ENCODE measurements at regions not wholly inside any gene's neighbourhood (a gene's known extent, or its start where the extent isn't known, plus 50 kb on each side); places are given as distances from the start of the nearest gene placed in this dataset.

DNA sequence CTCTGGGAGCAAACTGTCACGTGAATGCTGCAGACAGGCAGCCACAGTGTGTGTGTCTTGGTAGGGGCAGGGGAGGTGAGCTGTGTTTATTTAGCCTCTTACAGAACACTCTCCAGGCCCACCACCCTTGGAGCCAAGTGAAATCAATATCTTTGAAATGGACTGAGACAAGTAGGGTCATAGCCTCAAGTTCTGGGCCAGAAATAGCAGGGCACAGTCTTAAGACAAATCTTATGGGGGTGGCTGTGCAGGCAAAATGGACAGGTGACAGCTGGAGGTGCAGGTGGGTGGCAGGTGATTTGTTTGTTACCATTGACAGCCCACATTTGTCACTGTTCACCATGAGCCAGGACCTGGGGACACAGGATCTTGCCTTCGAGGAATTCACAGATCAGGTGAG is 93.6 kb upstream of the NMNAT3 start:
- no peaks in the 10 kb centered on the region for H3K36me3 ChIP-seq
- DNase-seq = no peak
- no peaks in the 10 kb centered on the region for H3K27me3 ChIP-seq
- no peak overlapping the region for H3K27ac ChIP-seq
- intact Hi-C loops (cut with DNase I) = no loop called here
- 67 to 80% (median 74%) methylated on average over 2 of the region's 2 CpGs for WGBS, 3 donors
- no peak for TF ChIP-seq POLR2A (IDR thresholded peaks at IDR 0.05)
- TF ChIP-seq, protein P1, sequence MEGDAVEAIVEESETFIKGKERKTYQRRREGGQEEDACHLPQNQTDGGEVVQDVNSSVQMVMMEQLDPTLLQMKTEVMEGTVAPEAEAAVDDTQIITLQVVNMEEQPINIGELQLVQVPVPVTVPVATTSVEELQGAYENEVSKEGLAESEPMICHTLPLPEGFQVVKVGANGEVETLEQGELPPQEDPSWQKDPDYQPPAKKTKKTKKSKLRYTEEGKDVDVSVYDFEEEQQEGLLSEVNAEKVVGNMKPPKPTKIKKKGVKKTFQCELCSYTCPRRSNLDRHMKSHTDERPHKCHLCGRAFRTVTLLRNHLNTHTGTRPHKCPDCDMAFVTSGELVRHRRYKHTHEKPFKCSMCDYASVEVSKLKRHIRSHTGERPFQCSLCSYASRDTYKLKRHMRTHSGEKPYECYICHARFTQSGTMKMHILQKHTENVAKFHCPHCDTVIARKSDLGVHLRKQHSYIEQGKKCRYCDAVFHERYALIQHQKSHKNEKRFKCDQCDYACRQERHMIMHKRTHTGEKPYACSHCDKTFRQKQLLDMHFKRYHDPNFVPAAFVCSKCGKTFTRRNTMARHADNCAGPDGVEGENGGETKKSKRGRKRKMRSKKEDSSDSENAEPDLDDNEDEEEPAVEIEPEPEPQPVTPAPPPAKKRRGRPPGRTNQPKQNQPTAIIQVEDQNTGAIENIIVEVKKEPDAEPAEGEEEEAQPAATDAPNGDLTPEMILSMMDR (IDR thresholded peaks at IDR 0.05) = no peak
- no peak for TF ChIP-seq EP300 (IDR thresholded peaks at IDR 0.05)
- peaks cover 8% of the 10 kb centered on the region for H3K4me1 ChIP-seq (ENCODE audit: insufficient read depth)
- no peaks in the 10 kb centered on the region for H3K9me3 ChIP-seq
- H3K4me3 ChIP-seq = no peak overlapping the region

DNA sequence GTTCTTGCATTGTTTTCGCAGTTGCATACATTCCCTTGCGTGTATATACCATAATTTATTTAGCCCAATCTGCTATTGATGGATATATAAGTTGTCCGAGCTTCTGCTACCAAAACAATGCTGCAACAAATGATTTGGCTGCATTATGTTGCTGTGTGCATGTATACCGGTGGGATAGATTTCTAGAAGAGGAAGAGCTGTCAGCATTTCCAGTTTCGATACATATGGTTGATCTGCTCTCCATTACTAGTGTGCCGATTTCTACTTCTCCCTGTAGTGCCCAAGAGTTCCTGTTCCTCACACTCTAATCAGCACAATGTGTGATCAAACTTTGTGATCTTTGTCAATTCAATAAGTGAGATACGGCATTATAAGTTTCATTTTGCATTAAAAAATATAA is 92.8 kb upstream of the NMNAT3 start:
- H3K27me3 ChIP-seq = no peaks in the 10 kb centered on the region
- WGBS, 3 donors = 81 to 94% (median 93%) methylated on average over 7 of the region's 7 CpGs
- DNase-seq = no peak
- H3K4me3 ChIP-seq = no peak overlapping the region
- no peaks in the 10 kb centered on the region for H3K9me3 ChIP-seq
- H3K4me1 ChIP-seq (ENCODE audit: insufficient read depth) = peaks cover 8% of the 10 kb centered on the region
- no peak overlapping the region for H3K27ac ChIP-seq
- H3K36me3 ChIP-seq = no peaks in the 10 kb centered on the region
- TF ChIP-seq POLR2A (IDR thresholded peaks at IDR 0.05) = no peak
- TF ChIP-seq, protein P1 (IDR thresholded peaks at IDR 0.05) = no peak
- intact Hi-C loops (cut with DNase I) = no loop called here

DNA sequence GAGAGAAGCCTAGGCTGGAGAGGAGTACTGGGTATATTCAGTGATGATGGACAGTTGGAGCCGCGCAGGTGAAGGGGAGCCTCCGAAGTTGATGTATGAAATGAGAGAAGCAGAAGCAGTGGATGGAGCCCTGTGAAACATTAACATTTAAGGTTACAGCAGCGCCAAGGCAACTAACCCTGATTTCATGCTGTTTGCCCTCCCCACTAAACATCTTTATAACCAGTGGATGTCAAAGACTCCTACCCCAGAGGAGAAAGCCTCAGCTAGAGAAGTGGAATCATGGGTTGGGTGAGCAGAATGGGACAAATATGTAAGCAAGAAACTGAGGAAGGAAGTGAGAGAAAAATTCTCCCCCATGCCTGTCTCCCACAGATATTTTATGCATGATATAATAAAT is 92.0 kb upstream of the NMNAT3 start:
- TF ChIP-seq, protein P1 (IDR thresholded peaks at IDR 0.05) = no peak
- TF ChIP-seq POLR2A (IDR thresholded peaks at IDR 0.05) (no peak), EP300 (IDR thresholded peaks at IDR 0.05) (no peak)
- no peak overlapping the region for H3K4me3 ChIP-seq
- no peak overlapping the region for H3K27ac ChIP-seq
- 88 to 93% (median 90%) methylated on average over 4 of the region's 4 CpGs for WGBS, 3 donors
- peaks cover 8% of the 10 kb centered on the region for H3K4me1 ChIP-seq (ENCODE audit: insufficient read depth)
- intact Hi-C loops (cut with DNase I) = loop anchor here in 1 of 4 donors (10.0 kb wide), 1 partner anchor 55 kb away; no protein-coding TSS in a partner anchor
- no peaks in the 10 kb centered on the region for H3K27me3 ChIP-seq
- H3K9me3 ChIP-seq = no peaks in the 10 kb centered on the region
- H3K36me3 ChIP-seq = no peaks in the 10 kb centered on the region
- no peak for DNase-seq

DNA sequence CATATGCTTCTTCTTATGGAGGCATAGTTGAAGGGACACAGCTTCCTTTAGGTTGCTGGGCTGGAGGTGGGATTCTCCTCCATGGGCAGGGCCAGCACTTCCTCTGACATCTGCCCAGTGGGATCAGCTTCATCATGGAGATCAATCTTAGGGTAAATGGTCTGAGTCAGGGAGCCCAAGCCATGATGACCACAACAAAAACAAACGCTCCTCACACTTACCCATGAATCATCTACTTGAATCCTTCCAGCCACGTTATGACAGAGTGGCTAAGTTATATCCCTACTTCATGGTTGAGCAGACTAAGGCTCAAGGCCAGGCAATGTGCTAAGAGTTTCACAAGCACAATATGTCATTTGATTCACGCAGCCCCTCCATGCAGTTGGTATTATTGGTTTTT is 87.2 kb upstream of the NMNAT3 start:
- no peak for TF ChIP-seq POLR2A (IDR thresholded peaks at IDR 0.05)
- no peak for TF ChIP-seq EP300 (IDR thresholded peaks at IDR 0.05)
- TF ChIP-seq, protein P1 (IDR thresholded peaks at IDR 0.05) = no peak
- Histone ChIP-seq H3K36me3 (no peaks in the 10 kb centered on the region), H3K4me3 (no peak overlapping the region), H3K27me3 (no peaks in the 10 kb centered on the region), H3K9me3 (no peaks in the 10 kb centered on the region), H3K27ac (no peak overlapping the region), H3K4me1 (ENCODE audit: insufficient read depth) (peaks cover 2% of the 10 kb centered on the region)
- intact Hi-C loops (cut with DNase I) = loop anchor here in 1 of 4 donors (10.0 kb wide), 1 partner anchor 50 kb away; no protein-coding TSS in a partner anchor
- no peak for DNase-seq
- 62 to 80% (median 69%) methylated on average over 3 of the region's 3 CpGs for WGBS, 3 donors
